Loucy (cell line): ENCODE measurements at regions not wholly inside any gene's neighbourhood (a gene's known extent, or its start where the extent isn't known, plus 50 kb on each side); places are given as distances from the start of the nearest gene placed in this dataset.

Experiments
- H2AFZ ChIP-seq: fragments of 200-600 bp; sonication (generic); 2 replicates; pipeline ENCODE4 v1.6.0; 2016; ENCODE audit warnings: antibody characterized with exemption, mild to moderate bottlenecking, low read length, moderate library complexity
- H3F3A ChIP-seq: fragments of 200-600 bp; 2 replicates; pipeline ENCODE4 v1.6.0; 2016; ENCODE audit warnings: antibody characterized with exemption, low read depth, mild to moderate bottlenecking
- H3K27me3 ChIP-seq: fragments of 200-600 bp; sonication (generic); 2 replicates; pipeline ENCODE4 v1.6.1; 2014; ENCODE audit warnings: low read length, mild to moderate bottlenecking; ENCODE audit not compliant: insufficient read depth, poor library complexity, severe bottlenecking
- H3K36me3 ChIP-seq: fragments of 200-600 bp; sonication (generic); 2 replicates; pipeline ENCODE4 v1.6.1; 2016; ENCODE audit warnings: low read length; ENCODE audit not compliant: insufficient read depth
- H3K4me1 ChIP-seq: fragments of 200-600 bp; sonication (generic); 2 replicates; pipeline ENCODE4 v1.5.1; 2014; ENCODE audit warnings: low read length, mild to moderate bottlenecking; ENCODE audit not compliant: insufficient read depth, poor library complexity, severe bottlenecking
- H3K4me2 ChIP-seq: fragments of 200-600 bp; sonication (generic); 2 replicates; pipeline ENCODE4 v1.6.0; 2014; ENCODE audit warnings: antibody characterized with exemption, low read length, low read depth, mild to moderate bottlenecking; ENCODE audit not compliant: poor library complexity, severe bottlenecking
- H3K4me3 ChIP-seq: fragments of 200-600 bp; sonication (generic); 2 replicates; pipeline ENCODE4 v1.5.1; 2014; ENCODE audit warnings: low read length, mild to moderate bottlenecking, mixed read lengths; ENCODE audit not compliant: poor library complexity, severe bottlenecking
- H3K79me2 ChIP-seq: fragments of 200-600 bp; sonication (generic); 2 replicates; pipeline ENCODE4 v1.6.1; 2014; ENCODE audit warnings: low read length; ENCODE audit not compliant: insufficient read depth
- H3K9ac ChIP-seq: fragments of 200-600 bp; sonication (generic); 2 replicates; pipeline ENCODE4 v1.6.0; 2014; ENCODE audit warnings: mild to moderate bottlenecking, low read depth, low read length, moderate library complexity; ENCODE audit not compliant: poor library complexity, severe bottlenecking
- H3K9me2 ChIP-seq: fragments of 200-600 bp; sonication (generic); replicated peaks from 2 replicates; pipeline ENCODE4 v1.6.1; 2016; ENCODE audit warnings: low read depth, low read length, mixed read lengths
- H3K9me3 ChIP-seq: fragments of 200-600 bp; sonication (generic); 2 replicates; pipeline ENCODE4 v1.6.1; 2014; ENCODE audit warnings: mild to moderate bottlenecking, antibody characterized with exemption, low read length, low read depth; ENCODE audit not compliant: insufficient read depth
- H4K20me1 ChIP-seq: fragments of 200-600 bp; sonication (generic); 2 replicates; pipeline ENCODE4 v1.6.0; 2014; ENCODE audit warnings: antibody characterized with exemption, low read length, mild to moderate bottlenecking; ENCODE audit not compliant: insufficient read depth, poor library complexity, severe bottlenecking
- EZH2phosphoT487 ChIP-seq: fragments of 200-600 bp; IDR thresholded peaks from 2 replicates; pipeline ENCODE4 v1.6.1; 2018; ENCODE audit warnings: antibody characterized with exemption, mild to moderate bottlenecking, moderate library complexity, borderline replicate concordance
- TF ChIP-seq, protein P1 (sequence below): fragments of 200-600 bp; sonication (generic); conservative IDR thresholded peaks from 2 replicates; pipeline ENCODE4 v1.5.1; 2014; ENCODE audit warnings: mild to moderate bottlenecking, antibody characterized with exemption, low read length

DNA sequence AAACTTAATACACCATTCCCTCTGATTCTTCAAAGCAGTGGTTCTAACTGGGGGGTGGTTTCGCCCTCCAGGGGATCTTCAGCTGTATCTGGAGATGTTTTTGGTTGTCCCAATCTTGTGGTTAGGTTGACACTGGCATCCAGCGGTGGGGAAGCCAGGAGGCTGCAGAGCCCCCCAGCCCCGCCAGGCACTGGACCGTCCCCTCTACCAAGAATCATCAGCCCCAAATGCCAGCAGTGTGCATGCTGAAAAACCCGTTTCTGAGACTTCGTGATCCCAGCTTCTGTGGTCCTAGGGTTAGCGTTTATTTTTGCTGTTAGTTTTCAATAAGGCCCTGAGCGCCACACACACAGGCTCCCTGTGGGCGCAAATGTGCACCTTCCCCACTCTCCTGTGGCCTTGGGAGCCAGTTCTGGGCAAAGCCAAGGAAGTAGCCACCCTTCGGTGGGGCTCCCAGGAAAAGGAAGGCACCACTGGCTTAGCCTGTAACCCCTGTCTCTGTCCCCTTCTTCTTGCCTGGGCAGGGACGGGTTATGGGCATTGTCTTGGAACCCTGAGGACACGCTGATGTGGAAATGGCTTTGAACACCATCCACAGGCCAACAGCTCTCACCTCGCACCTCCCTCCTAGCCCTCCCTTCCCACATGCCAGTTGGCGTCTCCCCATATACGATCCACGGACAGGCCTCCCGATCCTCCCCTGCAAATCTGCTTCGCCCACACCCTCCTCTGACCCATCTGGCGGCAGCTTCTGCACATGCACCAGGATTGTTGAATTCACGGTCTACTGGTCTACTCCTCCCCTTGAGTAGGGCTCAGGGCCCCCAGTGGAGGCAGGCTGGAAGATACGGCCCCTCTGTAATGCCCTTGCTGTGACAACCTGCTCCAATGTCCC lies 71.4 kb upstream of the CCND1 start:
- Histone ChIP-seq H3K4me2 (no peak overlapping the region), H3K9ac (no peak overlapping the region), H2AFZ (no peak overlapping the region), H3K4me1 (no peaks in the 10 kb centered on the region), H3F3A (no peaks in the 10 kb centered on the region), H3K36me3 (no peaks in the 10 kb centered on the region), H3K9me3 (no peaks in the 10 kb centered on the region), H3K79me2 (no peaks in the 10 kb centered on the region), H3K9me2 (no peaks in the 10 kb centered on the region), H3K27me3 (no peaks in the 10 kb centered on the region), H3K4me3 (no peak overlapping the region), H4K20me1 (no peaks in the 10 kb centered on the region)
- TF ChIP-seq, protein P1, sequence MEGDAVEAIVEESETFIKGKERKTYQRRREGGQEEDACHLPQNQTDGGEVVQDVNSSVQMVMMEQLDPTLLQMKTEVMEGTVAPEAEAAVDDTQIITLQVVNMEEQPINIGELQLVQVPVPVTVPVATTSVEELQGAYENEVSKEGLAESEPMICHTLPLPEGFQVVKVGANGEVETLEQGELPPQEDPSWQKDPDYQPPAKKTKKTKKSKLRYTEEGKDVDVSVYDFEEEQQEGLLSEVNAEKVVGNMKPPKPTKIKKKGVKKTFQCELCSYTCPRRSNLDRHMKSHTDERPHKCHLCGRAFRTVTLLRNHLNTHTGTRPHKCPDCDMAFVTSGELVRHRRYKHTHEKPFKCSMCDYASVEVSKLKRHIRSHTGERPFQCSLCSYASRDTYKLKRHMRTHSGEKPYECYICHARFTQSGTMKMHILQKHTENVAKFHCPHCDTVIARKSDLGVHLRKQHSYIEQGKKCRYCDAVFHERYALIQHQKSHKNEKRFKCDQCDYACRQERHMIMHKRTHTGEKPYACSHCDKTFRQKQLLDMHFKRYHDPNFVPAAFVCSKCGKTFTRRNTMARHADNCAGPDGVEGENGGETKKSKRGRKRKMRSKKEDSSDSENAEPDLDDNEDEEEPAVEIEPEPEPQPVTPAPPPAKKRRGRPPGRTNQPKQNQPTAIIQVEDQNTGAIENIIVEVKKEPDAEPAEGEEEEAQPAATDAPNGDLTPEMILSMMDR: no peak
- no peak for TF ChIP-seq EZH2phosphoT487

DNA sequence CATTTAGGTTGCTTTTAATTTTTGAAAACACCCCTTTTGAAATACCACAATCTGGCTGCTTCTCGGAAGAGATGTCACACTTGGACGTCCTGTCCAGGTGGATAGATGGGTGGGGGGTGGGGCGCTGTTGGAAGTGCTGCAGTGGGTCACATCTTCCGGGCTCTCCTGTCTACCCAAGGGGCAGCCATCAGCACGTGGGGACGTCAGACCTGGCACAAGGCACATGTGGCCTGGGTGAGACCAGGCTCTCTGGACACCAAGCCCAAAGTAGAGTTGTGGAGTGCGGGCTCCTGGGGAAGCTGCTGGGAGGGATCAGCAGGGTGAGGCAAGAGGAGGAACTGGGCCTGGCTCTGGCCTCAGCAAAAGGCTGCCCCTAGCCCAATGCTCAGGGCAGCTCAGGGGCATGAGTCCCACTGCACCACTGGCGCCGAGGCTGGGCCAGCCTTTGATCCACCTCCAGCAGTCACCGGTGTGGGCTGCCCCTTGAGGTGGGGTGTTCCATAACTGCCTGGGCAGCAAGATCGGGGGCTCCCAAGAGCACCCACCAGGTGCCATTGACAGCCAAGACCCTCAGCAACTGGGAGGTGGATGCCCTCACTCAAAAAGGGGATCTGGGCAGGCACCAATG lies 68.6 kb upstream of the CCND1 start:
- Histone ChIP-seq H3F3A (no peaks in the 10 kb centered on the region), H3K9me2 (no peaks in the 10 kb centered on the region), H2AFZ (no peak overlapping the region), H3K4me3 (no peak overlapping the region), H3K9me3 (no peaks in the 10 kb centered on the region), H4K20me1 (no peaks in the 10 kb centered on the region), H3K36me3 (no peaks in the 10 kb centered on the region), H3K27me3 (no peaks in the 10 kb centered on the region), H3K4me1 (no peaks in the 10 kb centered on the region), H3K4me2 (no peak overlapping the region), H3K9ac (no peak overlapping the region), H3K79me2 (no peaks in the 10 kb centered on the region)
- TF ChIP-seq, protein P1: no peak
- no peak for TF ChIP-seq EZH2phosphoT487

DNA sequence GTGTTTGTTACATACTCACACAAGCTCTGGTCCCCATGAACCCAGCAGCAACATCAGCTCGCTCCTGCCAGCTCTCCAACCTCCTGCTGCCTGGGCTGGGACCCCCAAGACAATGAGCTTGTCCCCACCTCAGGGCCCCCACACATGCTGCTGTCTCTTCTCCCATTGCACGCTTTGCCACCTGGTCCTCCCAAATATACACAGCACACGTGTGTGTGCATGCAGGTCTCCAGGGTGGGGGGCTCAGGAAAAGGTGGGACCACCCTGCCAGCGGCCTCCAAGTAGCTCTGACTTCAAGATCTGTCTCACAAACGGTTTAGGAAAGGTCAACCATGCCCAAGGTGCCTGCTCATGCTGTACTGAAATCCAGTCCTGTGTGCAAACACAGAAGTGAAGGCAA lies 68.1 kb upstream of the CCND1 start:
- Histone ChIP-seq H3K9ac (no peak overlapping the region), H3K36me3 (no peaks in the 10 kb centered on the region), H3K4me1 (no peaks in the 10 kb centered on the region), H3K27me3 (no peaks in the 10 kb centered on the region), H4K20me1 (no peaks in the 10 kb centered on the region), H3K4me2 (no peak overlapping the region), H3K9me3 (no peaks in the 10 kb centered on the region), H3F3A (no peaks in the 10 kb centered on the region), H3K9me2 (no peaks in the 10 kb centered on the region), H3K79me2 (no peaks in the 10 kb centered on the region), H3K4me3 (no peak overlapping the region), H2AFZ (no peak overlapping the region)
- TF ChIP-seq EZH2phosphoT487: no peak
- TF ChIP-seq, protein P1: no peak
